NCI-H748 (cell line): ENCODE measurements at regions not wholly inside any gene's neighbourhood (a gene's known extent, or its start where the extent isn't known, plus 50 kb on each side); places are given as distances from the start of the nearest gene placed in this dataset.

Experiments used
- DNase-seq: peaks from one replicate; lab custom pipeline; 2025; ENCODE audit not compliant: unreplicated experiment; lab: John Stamatoyannopoulos, UW

DNA sequence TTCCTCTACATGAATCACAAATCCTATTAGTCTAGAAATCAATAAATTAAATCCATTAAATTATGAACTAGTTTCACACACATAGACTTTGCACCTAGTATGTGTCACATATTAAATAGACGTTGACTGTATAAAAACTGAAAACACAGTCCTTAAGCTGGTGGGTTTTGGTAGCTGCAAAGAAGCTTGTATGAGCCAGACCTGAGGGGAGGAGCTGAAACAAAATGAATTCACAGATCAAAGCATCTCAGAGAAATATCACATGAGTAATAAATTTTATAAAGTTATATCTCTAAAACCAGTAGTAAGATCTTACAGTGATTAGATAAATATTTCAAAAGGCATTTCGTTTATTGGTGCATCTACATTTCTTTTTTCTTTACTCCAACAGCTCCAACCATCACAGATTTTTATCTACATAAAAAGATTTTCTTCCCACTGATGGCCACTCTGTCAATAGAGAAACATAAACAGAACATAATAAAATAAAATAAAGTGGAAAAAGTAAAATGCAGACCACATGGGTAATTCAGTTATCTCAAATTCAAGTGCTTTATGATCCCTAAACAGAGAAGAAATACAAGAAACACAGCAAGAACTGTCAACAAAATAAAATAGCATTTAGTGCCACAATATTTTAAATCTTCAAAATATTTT lies 420.0 kb upstream of the CYRIA start:
- no peak for DNase-seq

DNA sequence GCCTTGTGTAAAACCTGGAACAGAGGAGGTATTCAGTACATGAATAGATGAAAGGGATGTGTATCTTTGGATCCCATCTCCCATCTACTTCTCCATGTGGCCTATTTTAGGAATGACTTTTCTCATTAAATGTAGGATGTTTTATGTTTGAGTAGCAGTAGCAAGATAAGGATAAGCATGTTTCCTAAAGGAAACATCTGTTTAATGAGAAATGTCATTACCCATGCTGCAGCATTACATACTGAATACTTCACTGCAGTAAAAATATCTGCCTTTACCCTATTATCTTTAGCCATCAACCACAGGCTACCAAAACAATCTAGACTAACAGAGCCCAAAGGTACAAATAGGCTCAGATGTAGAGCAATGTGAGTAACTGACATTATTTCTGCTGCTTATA lies 419.2 kb upstream of the CYRIA start:
- DNase-seq: no peak

DNA sequence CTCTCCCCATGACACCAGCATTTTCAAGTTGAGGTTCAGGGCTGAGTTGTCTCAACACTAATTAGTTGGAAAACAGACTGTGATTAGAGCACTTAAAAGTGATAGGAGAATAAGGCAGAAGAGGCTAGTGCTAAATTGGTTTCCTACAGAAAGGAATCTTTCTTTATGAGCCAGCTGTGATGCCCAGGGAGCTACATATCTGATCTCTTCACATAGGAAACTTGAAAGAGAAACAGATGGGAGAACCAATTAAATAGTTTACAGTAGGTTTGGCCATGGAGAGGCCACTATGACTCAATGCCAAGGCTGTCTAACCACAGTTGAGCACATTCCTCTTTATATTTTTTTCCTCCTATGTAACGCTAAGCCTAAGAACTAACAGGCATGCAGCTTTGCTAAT lies 418.3 kb upstream of the CYRIA start:
- peak; percentile 94 for DNase-seq

DNA sequence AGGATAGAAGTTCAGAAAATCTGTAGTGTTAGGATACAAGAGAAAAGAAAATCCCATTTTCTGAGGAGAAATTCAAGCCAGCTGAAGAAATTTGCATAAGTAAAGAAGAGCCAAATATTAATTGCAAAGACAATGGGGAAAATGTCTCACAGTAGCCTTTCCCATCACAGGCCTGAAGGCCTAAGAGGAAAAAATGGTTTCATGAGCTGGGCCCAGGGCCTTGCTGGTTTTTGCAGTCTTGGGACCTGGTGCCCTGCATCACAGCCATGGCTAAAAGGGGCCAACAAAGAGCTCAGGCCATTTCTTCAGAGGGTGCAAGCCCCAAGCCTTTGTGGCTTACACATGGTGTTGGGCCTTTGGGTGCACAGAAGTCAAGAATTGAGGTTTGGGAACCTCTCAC lies 413.6 kb upstream of the CYRIA start:
- DNase-seq: no peak

DNA sequence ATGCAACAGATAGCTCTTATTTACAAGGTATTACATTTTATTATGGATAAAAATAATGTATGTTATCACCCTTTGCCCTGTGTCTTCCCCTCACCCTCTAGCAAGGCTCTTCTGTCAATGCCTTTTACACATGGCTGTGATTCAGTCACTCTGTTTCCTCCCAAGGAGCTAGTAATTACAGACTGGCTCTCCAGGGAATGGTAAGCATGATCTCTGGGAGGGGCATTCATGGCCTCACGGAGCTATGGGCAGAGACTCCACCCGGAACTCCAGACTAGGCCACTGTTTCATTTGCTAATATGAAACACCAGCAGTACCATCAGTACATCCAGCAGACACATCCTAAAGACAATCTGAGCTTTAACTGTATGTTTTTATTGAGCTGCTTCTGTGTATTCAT lies 410.9 kb upstream of the CYRIA start:
- DNase-seq: no peak

DNA sequence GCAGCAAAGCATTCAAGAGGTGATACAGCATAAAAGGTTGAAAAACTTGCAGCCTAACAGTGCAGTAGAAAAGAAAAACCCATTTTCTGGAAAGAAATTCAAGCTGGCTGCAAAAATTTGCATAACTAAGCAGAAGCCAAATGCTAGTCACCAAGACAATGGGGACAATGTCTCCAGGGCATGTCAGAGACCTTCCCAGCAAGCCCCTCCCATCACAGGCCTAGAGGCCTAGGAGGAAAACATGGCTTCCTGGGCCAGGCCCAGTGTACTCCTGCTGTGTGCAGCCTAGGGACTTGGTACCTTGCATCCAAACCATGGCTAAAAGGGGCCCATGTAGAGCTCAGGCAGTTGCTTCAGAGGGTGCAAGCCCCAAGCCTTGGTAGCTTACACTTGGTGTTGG lies 405.1 kb upstream of the CYRIA start:
- no peak for DNase-seq

DNA sequence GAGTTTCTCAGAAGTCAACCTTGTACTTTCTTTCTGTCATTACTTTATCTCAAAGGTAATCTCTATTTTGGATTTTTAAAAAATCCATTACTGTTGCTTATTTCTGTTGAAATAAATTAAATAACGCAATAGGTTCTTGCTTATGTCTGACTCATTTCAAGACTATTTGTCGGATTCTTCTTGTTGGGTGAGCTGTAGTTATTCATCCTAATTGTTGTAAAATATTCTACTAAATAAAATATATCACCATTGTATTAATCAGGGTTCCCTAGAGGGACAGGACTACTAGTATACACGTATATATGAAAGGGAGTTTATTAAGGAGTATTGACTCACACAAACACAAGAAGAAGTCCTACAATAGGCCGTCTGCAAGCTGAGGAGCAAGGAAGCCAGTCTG lies 403.9 kb upstream of the CYRIA start:
- no peak for DNase-seq

DNA sequence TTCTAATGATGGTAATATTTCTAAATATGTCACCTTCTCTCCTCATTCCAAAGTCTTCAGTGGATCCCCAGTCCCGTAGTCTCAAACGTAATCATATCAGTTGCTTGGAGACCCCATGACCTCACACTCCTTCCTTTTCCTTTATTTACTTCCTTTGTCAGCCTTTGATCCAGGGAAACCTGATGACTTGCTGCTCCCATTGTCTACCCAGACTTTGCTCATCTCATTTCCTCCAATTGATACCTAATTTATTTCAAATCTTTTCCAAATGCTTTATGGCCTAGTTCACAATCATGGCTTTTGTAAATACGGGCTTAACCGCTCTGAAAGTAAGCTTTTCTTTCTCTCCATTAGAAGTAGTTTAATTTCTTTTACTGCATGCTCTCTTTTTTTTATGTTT lies 402.4 kb upstream of the CYRIA start:
- DNase-seq: no peak

DNA sequence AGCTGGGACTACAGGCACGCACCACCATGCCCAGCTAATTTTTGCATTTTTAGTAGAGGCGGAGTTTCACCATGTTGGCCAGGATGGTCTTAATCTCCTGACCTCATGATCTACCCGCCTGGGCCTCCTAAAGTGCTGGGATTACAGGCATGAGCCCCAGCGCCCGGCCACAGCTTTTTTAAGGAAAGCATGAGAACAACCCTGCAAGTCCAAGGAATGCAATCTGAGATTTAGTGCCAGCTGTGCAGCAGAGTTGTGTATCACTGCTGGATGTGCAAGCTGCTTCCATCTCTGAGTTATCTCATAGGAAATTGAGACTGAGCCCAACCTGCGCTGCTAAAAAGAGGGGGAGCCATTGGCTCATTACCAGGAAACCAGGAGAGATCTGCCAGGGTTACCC lies 399.9 kb upstream of the CYRIA start:
- no peak for DNase-seq

DNA sequence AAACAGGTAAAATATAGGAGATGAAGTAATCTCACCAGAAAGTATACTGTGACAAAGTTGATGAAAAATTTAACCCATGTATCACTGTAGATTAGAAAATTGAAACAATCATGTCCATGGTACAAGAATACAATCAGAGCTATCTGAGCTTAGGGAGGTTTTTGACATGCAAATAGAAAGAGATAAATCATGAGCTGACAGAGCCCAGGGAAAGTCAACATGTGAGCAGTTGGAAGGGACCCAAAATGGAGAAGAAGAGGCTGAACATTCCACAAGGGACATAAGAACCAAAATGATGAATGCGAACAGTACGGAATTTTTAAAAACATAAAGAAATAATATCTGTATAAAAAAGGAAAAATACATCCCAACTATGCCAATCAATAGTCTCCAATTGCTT lies 395.4 kb upstream of the CYRIA start:
- DNase-seq: no peak

DNA sequence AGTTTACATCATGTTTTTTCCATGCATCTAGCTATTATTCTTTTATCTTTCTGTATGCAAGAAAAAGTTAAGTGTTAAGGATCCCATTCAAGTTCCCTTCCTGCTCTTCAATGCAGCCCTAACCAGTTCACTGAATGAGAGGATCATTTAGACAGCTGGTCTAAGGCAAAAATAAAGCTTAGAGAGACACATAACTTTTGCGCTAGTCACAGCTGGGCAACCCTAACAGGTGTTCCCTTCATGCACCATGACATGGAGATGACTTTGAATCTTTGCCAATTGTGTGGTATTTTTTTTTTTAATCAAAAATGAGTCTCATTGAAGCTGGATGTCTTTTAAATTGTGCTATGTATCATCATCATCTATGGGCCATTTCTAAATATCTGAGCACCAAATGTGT lies 393.8 kb upstream of the CYRIA start:
- DNase-seq: no peak

DNA sequence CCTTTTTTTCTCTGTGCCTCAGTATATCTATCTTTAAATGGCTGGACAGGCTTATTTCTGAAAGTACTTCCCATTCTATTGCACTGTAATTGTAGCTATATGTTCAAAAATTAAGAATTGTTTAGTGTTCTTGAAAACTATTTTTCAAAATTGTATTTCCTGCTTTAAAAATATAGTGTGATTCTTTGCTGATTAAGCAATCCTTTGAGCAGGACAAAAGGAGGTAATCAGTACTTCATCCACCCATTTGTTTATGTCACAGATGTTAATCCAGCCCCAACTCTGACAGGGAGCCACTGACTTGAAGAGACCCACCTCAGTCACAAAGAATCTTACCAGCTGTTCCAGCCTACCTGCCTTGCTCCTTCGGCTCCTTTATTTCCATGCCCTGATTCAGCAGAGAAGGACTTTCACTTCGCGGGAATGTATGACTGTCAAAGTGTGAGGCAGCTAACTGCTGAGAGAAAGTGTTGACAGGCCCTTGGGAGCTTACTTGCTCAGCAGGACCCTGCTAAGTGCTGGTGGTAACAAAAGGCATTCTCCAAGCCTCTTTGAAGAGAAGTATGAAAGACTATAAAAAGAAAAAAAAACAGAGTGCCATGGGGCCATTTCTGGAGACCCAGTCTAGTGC lies 393.3 kb upstream of the CYRIA start:
- no peak for DNase-seq

DNA sequence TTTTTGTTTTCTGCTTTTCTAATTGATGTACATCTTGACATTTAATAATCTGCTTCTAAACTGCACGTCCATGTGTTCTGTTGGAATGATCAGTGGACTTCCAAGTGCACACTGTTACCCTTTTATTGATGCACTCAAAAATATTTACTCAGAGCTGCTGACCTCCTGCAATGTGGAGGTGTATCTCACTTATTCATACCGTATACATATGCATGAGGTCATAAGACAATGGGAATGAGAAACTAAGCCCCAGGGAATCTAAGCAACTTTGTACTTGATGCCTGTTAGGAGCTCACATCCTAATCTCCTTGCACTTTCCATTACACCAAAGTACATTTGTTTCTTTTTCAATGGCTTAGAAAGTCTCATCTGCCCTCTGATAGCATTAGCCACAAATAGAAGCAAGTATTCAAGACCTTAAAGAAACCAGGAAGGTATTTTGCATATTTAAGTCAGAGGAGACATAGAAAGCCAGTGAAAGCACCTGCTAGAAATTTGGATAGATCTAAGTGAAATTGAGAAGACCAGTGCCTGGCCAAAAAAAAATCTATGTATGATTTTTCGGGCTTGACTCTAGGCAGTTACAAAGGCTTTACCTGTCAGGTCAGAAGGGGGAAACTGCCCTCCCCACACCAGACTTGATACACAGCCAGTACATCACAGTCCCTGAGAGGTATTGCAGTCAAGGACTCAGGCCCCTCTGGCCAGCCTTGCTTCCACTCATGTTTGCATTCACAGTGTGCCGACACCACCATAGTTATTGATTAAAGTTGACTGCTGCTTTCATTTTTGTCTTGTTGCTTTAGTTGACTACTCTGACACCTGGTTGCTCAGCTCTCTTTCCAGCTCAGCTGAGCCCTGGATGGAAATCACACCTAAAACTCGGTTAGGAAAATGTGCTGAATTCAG lies 391.7 kb upstream of the CYRIA start:
- no peak for DNase-seq

DNA sequence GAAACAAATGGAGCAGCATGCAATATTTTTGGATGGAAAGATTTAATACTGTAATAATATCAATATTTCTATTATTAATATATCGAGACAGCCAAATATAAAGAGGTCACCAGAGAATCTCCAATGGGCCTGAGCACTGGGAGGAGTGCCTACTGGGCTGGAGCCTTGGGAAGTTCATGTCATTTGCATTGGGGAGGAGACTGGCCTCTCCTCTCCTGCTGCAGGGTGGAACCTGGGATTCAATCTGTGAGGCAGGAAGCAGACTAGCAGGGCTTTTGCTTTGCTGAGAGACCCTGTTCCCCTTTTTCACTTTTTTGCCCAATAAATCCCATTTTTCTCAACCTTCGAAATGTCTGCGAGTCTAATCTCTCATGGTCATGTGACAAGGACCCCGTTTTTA lies 390.6 kb upstream of the CYRIA start:
- no peak for DNase-seq

DNA sequence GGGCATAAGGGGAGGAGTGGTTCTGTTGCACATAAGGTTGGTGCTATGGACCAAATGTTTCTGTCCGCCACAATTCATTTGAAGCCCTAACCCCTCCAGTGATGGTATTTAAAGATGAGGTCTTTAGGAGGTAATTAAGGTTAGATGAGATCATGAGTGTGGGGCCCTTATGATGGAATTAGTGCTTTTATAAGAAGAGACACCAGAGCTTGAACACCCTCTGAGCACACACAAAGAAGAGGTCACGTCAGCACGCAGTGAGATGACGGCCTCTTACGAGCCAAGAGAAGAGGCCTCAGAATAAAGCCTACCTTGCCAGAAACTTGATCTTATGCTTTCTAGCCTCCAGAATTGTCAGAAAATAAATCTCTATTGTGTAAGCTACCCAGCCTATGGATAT lies 386.4 kb upstream of the CYRIA start:
- DNase-seq: no peak

DNA sequence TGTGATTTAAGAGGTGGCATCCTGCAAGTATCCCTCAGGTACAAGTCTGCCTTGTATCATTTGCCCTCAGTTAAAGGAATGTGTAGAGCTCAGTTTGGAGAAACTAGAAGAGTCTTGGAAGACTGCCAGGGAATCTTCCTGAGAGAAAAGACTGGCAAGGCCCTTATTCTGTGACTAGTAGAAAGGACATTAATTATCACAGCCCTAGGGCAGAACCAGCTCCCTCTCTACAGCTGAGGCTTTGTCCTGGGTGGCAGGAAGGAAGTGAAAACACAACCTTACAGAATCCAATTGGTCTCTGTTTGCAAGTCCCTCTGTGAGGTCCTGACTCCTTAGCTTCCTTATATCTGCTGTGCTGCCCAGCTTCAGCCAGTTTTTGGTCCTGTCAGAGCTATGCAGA lies 385.9 kb upstream of the CYRIA start:
- peak; percentile 23 for DNase-seq

DNA sequence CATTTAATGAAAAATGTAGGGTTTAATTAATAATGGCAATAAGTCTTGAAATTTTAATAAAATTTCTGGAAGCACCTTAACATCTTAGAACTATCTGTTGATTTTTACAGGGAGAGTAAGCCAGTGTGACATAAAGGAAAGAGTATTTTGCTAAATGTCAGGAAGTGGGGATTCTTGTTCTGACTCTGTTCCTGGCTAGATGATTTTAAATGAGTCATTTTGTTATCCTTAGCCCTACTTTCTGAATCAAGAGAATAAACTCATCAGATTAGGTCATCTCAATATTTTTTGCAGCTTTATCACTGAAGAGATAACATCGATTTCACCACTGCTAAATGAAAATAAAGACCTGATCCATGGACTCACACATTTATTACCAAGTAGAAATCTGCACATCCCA lies 377.5 kb upstream of the CYRIA start:
- no peak for DNase-seq

DNA sequence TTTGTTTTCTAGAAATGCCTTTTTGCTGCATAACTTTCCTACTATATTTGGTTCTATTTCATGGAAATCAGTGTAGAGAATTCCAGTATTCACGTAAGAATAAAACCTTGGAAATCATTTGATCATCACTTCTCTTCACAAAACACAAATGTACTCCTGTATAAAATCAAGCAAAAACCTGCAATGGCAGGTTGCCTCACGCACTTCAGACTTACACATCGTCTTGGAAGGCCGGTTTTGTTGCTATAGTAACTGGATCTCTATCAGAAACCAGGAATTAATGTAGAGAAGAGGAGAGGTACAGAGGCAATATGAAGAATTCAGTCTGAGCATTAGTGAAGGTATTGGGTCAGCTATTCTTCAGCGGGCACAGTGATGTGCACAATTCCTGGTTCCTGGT lies 370.7 kb upstream of the CYRIA start:
- DNase-seq: no peak

DNA sequence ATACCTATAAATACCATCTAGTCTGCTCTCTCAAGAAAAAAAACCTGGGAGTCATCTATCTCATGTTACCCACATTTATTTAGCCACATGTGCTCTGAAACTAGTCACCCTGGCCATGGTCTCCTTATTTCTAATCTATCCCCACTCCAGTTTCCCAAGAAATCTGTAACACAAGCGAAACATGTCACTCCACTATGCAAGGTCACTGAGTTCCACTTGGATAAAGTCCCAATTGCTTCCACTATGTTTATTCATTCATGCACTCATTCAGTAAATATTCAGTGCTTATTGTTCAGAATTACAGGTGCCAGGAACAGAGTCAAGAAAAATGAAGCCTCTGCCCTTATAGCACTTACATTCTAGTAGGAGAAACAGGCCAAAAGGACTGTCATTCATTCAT lies 369.4 kb upstream of the CYRIA start:
- DNase-seq: no peak

DNA sequence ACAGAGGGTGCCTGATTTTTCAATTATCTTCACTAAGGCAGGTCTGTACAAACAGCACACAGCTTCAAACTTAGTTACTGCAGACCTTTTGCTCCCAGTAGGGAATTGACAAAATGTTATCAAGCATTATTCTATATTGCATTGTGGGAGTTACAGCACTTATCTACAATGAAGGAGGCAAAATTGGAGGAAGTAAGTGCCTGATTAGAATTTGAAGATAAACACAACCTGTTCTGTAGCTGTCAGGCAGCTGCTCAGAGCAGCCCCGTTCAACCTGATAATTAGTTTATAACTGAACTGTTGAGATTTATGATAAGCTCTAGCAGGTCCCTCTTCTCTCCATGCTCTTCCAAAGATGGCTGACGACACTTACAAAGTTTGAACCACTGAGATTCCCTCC lies 364.4 kb upstream of the CYRIA start:
- peak; percentile 60 for DNase-seq

DNA sequence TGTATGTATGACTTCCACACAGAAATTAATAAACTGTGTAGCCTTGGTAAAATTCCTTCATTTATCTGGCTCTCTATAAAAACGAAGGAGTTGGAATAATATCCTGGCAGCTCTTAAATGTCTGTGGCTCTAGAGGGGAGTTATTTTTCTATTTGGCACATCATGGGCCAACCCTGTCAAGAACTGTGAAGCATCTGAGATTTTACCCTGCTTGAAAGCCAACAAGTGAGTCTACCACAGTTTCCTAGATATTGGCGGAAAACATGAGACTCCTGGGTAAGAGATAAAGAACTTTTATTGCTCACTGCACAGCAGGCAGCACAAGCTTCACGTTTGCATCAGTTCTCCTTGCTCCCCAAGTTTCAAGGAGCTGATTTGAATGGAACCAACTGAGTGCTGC lies 346.7 kb upstream of the CYRIA start:
- no peak for DNase-seq

DNA sequence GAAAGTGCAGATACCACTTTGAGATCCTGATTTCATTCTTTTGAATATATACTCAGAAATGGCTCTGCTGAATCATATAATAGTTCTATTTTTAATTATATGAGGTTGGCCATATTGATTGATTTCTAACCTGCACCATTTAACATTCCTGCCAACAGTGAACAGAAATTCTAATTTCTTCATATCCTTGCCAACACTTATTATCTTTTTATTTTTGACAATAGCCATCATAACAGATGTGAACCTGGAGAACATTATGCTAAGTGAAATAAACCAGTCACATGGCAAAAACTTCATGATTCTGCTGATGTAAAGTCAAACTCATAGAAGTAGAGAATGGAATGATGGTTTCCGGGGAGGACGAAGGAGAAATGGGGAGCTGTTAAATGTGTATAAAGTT lies 344.5 kb upstream of the CYRIA start:
- DNase-seq: no peak

DNA sequence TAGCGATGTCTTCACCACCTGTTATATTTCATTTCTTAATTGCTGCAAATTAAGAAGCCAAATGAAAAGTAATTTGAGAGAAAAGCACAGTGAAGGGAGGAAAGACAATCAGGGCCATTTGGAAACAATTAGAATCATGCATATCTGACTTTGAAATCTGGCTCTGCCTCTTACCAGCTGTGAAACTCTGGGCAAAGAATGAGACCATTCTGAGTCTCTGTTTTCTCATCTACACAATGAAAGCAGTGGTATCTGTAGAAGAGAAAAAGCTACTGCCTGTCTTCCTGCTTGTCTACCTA lies 334.5 kb upstream of the CYRIA start:
- DNase-seq: no peak
